GM12878 (cell line): ENCODE measurements at regions not wholly inside any gene's neighbourhood (a gene's known extent, or its start where the extent isn't known, plus 50 kb on each side); places are given as distances from the start of the nearest gene placed in this dataset.

Experiments
- ATAC-seq: fragments of 200-7000 bp; cut with Tn5 transposase; 3 replicates; pipeline ENCODE4 v1.9.1; 2020; ENCODE audit warnings: mild to moderate bottlenecking, moderate library complexity
- BruUV-seq: library from RNA; stranded (reverse); fragments of 400-500 nt; replicated peaks from 2 replicates; lab custom pipeline; 2021; lab: Mats Ljungman, UMichigan
- CTCF ChIA-PET: fragments of 300-600 bp; sonication (Branson Sonifier 250); formaldehyde crosslinking; extraction: SDS; loops from one replicate; lab custom pipeline; 2021; ENCODE audit warnings: inconsistent platforms; lab: Yijun Ruan, JAX
- POLR2A ChIA-PET: fragments of 350-600 bp; formaldehyde crosslinking; extraction: SDS; loops from one replicate; lab custom pipeline; 2021; ENCODE audit warnings: inconsistent platforms; lab: Charles Lee
- RAD21 ChIA-PET: fragments of 300-600 bp; sonication (Branson Sonifier 250); formaldehyde crosslinking; loops from one replicate; lab custom pipeline; 2023; ENCODE audit warnings: antibody characterized with exemption; ENCODE audit not compliant: unreplicated experiment; lab: Charles Lee
- SMC1A ChIA-PET: fragments of 300-600 bp; sonication (Branson Sonifier 250); formaldehyde crosslinking; loops from one replicate; lab custom pipeline; 2023; ENCODE audit not compliant: unreplicated experiment, uncharacterized antibody; lab: Charles Lee
- DNase-seq: peaks from one replicate; pipeline ENCODE4 v3.0.0-alpha.2; 2011; ENCODE audit warnings: low read depth, low spot score
- FAIRE-seq: peaks from 3 replicates; lab custom pipeline; 2011; peaks lifted over from hg19 to GRCh38; lab: Jason Lieb, UNC
- H2AFZ ChIP-seq: 2 replicates; pipeline ENCODE4 v1.6.0; 2011; ENCODE audit warnings: low read depth, low read length, control low read depth; ENCODE audit not compliant: control insufficient read depth
- H3K27ac ChIP-seq: 2 replicates; pipeline ENCODE4 v1.5.1; 2011; ENCODE audit warnings: control low read depth; ENCODE audit not compliant: control insufficient read depth, insufficient read depth
- H3K27me3 ChIP-seq, 2 experiments: replicated peaks in 1 of 2; 2 replicates each; pipeline versions ENCODE4 v1.6.0 to v1.6.1; 2011; ENCODE audit warnings: low read length in 1 of 2; ENCODE audit not compliant: control insufficient read depth in 2 of 2, insufficient read depth in 2 of 2
- H3K36me3 ChIP-seq, 2 experiments: 2 replicates each; pipeline ENCODE4 v1.5.1; 2011; ENCODE audit warnings: low read length in 1 of 2; ENCODE audit not compliant: control insufficient read depth in 2 of 2, insufficient read depth in 2 of 2
- H3K4me1 ChIP-seq: 2 replicates; pipeline ENCODE4 v1.6.1; 2011; ENCODE audit warnings: mild to moderate bottlenecking, low read length, moderate library complexity, mixed read lengths; ENCODE audit not compliant: control insufficient read depth, insufficient read depth
- H3K4me2 ChIP-seq: 2 replicates; pipeline ENCODE4 v1.6.0; 2011; ENCODE audit warnings: control low read depth; ENCODE audit not compliant: control insufficient read depth, insufficient read depth
- H3K4me3 ChIP-seq: fragments of 200-600 bp; sonication (generic); 2 replicates; pipeline ENCODE4 v1.5.1; 2016
- H3K79me2 ChIP-seq: 2 replicates; pipeline ENCODE4 v1.6.0; 2011; ENCODE audit warnings: low read length; ENCODE audit not compliant: control insufficient read depth, insufficient read depth
- H3K9ac ChIP-seq: 2 replicates; pipeline ENCODE4 v1.8.0; 2011; ENCODE audit warnings: low read length, control low read depth, mixed read lengths; ENCODE audit not compliant: control insufficient read depth, insufficient read depth
- H3K9me3 ChIP-seq: replicated peaks from 3 replicates; pipeline ENCODE4 v1.5.1; 2011; ENCODE audit warnings: mild to moderate bottlenecking, low read length; ENCODE audit not compliant: control insufficient read depth, insufficient read depth
- H4K20me1 ChIP-seq: 2 replicates; pipeline ENCODE4 v1.6.0; 2011; ENCODE audit not compliant: control insufficient read depth, insufficient read depth
- IRF4 ChIP-seq: IDR thresholded peaks from 2 replicates; pipeline ENCODE4 v1.6.1; 2011; ENCODE audit warnings: low read depth, low read length
- MEF2A ChIP-seq: IDR thresholded peaks from 2 replicates; pipeline ENCODE4 v1.6.1; 2011; ENCODE audit warnings: low read depth, mild to moderate bottlenecking, low read length, moderate library complexity; ENCODE audit not compliant: insufficient read depth
- in situ Hi-C: fragments of 300-500 bp; cut with MboI; formaldehyde crosslinking; loops from 9 replicates; pipeline ENCODE4 v1.14.3; 2018; ENCODE audit warnings: mixed read lengths
- intact Hi-C: fragments of 100-400 bp; cut with micrococcal nuclease; formaldehyde crosslinking; loops from one replicate; pipeline ENCODE4 v1.14.2; 2022; ENCODE audit not compliant: unreplicated experiment
- TF ChIP-seq, protein P1 (sequence below): fragments of 450-650 bp; IDR thresholded peaks from 2 replicates; pipeline ENCODE4 v1.6.1; 2016; ENCODE audit warnings: mild to moderate bottlenecking, moderate library complexity, borderline replicate concordance
- TF ChIP-seq, protein P2 (sequence below): fragments of 450-650 bp; IDR thresholded peaks from 2 replicates; pipeline ENCODE4 v1.6.1; 2017; ENCODE audit warnings: mild to moderate bottlenecking, moderate library complexity
- TF ChIP-seq, protein P3 (sequence below): fragments of 450-650 bp; IDR thresholded peaks from 2 replicates; pipeline ENCODE4 v1.6.1; 2017; ENCODE audit warnings: borderline replicate concordance

DNA sequence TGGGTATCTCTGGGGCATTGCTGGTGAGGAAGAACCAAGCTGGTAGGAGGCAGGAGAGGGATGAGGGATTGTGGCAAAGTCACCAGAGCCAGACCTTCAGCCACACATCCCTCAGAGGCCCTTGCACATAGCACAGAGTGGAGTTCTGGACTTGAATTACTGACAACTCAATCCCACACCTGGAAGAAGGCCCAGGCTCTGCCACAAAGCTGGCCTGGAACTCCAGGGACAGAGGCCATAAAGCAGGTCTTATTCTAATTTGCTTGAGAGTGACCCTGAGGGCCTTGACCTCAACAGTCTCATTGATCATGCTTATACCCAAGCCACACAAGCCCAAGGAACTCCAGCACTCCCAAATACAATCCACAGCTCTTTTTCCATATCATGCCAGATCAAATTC lies 486.2 kb upstream of the ZMIZ1 start:
- no peaks in the 10 kb centered on the region for H3K4me1 ChIP-seq
- H3K27ac ChIP-seq: no peak overlapping the region
- DNase-seq: no peak
- H3K79me2 ChIP-seq: no peaks in the 10 kb centered on the region
- no peaks in the 10 kb centered on the region; a peak in 2 of 4 replicates for H3K27me3 ChIP-seq
- no peak overlapping the region for H3K9ac ChIP-seq
- TF ChIP-seq MEF2A (no peak), IRF4 (no peak)
- TF ChIP-seq, protein P1, sequence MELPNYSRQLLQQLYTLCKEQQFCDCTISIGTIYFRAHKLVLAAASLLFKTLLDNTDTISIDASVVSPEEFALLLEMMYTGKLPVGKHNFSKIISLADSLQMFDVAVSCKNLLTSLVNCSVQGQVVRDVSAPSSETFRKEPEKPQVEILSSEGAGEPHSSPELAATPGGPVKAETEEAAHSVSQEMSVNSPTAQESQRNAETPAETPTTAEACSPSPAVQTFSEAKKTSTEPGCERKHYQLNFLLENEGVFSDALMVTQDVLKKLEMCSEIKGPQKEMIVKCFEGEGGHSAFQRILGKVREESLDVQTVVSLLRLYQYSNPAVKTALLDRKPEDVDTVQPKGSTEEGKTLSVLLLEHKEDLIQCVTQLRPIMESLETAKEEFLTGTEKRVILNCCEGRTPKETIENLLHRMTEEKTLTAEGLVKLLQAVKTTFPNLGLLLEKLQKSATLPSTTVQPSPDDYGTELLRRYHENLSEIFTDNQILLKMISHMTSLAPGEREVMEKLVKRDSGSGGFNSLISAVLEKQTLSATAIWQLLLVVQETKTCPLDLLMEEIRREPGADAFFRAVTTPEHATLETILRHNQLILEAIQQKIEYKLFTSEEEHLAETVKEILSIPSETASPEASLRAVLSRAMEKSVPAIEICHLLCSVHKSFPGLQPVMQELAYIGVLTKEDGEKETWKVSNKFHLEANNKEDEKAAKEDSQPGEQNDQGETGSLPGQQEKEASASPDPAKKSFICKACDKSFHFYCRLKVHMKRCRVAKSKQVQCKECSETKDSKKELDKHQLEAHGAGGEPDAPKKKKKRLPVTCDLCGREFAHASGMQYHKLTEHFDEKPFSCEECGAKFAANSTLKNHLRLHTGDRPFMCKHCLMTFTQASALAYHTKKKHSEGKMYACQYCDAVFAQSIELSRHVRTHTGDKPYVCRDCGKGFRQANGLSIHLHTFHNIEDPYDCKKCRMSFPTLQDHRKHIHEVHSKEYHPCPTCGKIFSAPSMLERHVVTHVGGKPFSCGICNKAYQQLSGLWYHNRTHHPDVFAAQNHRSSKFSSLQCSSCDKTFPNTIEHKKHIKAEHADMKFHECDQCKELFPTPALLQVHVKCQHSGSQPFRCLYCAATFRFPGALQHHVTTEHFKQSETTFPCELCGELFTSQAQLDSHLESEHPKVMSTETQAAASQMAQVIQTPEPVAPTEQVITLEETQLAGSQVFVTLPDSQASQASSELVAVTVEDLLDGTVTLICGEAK: no peak
- TF ChIP-seq, protein P2, sequence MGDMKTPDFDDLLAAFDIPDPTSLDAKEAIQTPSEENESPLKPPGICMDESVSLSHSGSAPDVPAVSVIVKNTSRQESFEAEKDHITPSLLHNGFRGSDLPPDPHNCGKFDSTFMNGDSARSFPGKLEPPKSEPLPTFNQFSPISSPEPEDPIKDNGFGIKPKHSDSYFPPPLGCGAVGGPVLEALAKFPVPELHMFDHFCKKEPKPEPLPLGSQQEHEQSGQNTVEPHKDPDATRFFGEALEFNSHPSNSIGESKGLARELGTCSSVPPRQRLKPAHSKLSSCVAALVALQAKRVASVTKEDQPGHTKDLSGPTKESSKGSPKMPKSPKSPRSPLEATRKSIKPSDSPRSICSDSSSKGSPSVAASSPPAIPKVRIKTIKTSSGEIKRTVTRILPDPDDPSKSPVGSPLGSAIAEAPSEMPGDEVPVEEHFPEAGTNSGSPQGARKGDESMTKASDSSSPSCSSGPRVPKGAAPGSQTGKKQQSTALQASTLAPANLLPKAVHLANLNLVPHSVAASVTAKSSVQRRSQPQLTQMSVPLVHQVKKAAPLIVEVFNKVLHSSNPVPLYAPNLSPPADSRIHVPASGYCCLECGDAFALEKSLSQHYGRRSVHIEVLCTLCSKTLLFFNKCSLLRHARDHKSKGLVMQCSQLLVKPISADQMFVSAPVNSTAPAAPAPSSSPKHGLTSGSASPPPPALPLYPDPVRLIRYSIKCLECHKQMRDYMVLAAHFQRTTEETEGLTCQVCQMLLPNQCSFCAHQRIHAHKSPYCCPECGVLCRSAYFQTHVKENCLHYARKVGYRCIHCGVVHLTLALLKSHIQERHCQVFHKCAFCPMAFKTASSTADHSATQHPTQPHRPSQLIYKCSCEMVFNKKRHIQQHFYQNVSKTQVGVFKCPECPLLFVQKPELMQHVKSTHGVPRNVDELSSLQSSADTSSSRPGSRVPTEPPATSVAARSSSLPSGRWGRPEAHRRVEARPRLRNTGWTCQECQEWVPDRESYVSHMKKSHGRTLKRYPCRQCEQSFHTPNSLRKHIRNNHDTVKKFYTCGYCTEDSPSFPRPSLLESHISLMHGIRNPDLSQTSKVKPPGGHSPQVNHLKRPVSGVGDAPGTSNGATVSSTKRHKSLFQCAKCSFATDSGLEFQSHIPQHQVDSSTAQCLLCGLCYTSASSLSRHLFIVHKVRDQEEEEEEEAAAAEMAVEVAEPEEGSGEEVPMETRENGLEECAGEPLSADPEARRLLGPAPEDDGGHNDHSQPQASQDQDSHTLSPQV: no peak
- TF ChIP-seq, protein P3, sequence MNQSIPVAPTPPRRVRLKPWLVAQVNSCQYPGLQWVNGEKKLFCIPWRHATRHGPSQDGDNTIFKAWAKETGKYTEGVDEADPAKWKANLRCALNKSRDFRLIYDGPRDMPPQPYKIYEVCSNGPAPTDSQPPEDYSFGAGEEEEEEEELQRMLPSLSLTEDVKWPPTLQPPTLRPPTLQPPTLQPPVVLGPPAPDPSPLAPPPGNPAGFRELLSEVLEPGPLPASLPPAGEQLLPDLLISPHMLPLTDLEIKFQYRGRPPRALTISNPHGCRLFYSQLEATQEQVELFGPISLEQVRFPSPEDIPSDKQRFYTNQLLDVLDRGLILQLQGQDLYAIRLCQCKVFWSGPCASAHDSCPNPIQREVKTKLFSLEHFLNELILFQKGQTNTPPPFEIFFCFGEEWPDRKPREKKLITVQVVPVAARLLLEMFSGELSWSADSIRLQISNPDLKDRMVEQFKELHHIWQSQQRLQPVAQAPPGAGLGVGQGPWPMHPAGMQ: no peak
- H3K4me2 ChIP-seq: no peak overlapping the region
- H3K4me3 ChIP-seq: no peak overlapping the region
- CTCF ChIA-PET: interaction anchor here (0.8 kb wide), 1 partner anchor 14 kb away, joined by 3 read pairs; no protein-coding TSS in a partner anchor
- no TSS peak for BruUV-seq
- RAD21 ChIA-PET: no interaction called here
- no peaks in the 10 kb centered on the region for H3K9me3 ChIP-seq
- H3K36me3 ChIP-seq: no peaks in the 10 kb centered on the region
- no peaks in the 10 kb centered on the region for H4K20me1 ChIP-seq
- no peak for ATAC-seq
- SMC1A ChIA-PET: no interaction called here
- H2AFZ ChIP-seq: no peak overlapping the region
- FAIRE-seq: no peak
- in situ Hi-C loops: no loop called here
- intact Hi-C loops: no loop called here
- POLR2A ChIA-PET: no interaction called here
